Activated naive CD8-positive, alpha-beta T cell treated with anti-CD3 and anti-CD28 coated beads for 36 hours (primary cell): ENCODE measurements at regions not wholly inside any gene's neighbourhood (a gene's known extent, or its start where the extent isn't known, plus 50 kb on each side); places are given as distances from the start of the nearest gene placed in this dataset.

Experiments used
- DNase-seq: peaks from one replicate; pipeline ENCODE4 v3.0.0; 2021
- H3K27ac Mint-ChIP-seq: one replicate; pipeline ENCODE4 v1.8.0; 2022; ENCODE audit warnings: mild to moderate bottlenecking, moderate library complexity, mixed read lengths
- H3K27me3 Mint-ChIP-seq: one replicate; pipeline ENCODE4 v1.8.0; 2022; ENCODE audit warnings: mild to moderate bottlenecking, mixed read lengths
- H3K36me3 Mint-ChIP-seq: one replicate; pipeline ENCODE4 v1.8.0; 2021; ENCODE audit warnings: mild to moderate bottlenecking, mixed read lengths
- H3K4me1 Mint-ChIP-seq: one replicate; pipeline ENCODE4 v1.8.0; 2021; ENCODE audit warnings: mixed read lengths
- H3K4me3 Mint-ChIP-seq: one replicate; pipeline ENCODE4 v1.8.0; 2022; ENCODE audit warnings: mild to moderate bottlenecking, moderate library complexity, mixed read lengths
- H3K9me3 Mint-ChIP-seq: one replicate; pipeline ENCODE4 v1.8.0; 2022; ENCODE audit warnings: mixed read lengths

DNA sequence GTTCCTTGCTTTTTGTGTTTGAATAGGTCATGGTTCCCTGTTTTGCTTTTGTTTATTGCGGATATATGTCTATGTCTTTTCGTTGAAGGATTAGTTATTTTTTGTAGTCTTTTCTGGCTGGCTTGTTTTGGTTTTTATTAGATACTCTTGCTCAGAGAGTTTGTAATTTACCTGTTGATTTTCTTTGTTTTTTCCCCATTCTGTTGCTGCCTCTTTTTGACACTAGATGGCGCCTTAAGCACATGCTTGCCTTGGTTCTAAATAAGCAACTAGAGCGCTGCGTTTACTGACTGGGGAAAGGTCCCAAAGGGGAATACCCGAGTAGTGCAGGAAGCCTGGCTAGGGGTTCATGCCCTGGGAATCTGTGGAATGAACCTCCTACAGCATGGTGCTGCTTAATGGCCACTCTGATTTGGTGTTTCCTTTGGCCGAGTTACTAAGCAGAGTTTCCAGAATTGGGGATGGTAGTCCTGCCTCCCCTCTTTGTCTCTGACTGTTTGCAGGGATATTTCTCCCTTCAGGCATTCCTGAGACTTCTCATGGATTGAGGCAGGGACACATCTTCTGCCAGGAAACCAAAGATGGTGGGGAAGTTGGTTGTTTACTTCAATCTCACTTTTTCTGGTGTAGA is 143.2 kb downstream of the PTPRU start:
- Mint-ChIP-seq H3K4me1 (no peaks in the 10 kb centered on the region), H3K4me3 (no peak overlapping the region), H3K9me3 (peaks cover 25% of the 10 kb centered on the region), H3K27me3 (peaks cover 57% of the 10 kb centered on the region), H3K36me3 (peaks cover 8% of the 10 kb centered on the region), H3K27ac (no peak overlapping the region)
- DNase-seq, result no peak
